ENCODE measurements at regions not wholly inside any gene's neighbourhood (a gene's known extent, or its start where the extent isn't known, plus 50 kb on each side); places are given as distances from the start of the nearest gene placed in this dataset.

DNA sequence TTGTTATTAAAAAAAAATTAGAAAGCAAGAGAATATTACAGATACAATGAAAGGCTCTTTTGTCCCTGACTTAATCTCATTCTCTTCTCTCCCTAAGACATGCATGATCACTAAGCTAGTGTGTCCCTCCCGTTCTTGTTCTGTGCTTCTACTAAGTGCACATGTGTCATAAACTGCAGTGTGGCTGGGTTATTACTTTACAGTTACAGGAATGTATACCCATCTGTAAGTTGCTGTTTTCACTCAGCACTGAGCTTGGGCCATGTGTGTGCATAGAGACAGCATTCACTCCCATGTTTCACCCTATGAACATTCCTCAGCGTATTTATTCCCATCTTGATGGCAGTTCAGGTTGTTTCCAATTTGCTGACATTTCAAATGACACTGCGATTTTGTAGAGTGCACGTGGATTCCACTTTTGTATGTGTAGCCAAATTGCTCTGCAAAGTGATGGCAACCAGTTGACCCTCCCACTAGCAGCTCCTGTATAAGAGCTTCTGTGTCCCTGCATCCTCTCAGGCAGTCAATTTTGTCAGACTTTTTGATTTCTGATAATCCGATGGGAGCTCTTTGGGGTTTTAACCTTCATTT lies 145.8 kb upstream of the UBE2E1 start:
- no peak overlapping the region for H3K4me3 Mint-ChIP-seq
- H3K27ac Mint-ChIP-seq (ENCODE audit: unreplicated experiment) = no peak overlapping the region
- TF ChIP-seq, protein P1, sequence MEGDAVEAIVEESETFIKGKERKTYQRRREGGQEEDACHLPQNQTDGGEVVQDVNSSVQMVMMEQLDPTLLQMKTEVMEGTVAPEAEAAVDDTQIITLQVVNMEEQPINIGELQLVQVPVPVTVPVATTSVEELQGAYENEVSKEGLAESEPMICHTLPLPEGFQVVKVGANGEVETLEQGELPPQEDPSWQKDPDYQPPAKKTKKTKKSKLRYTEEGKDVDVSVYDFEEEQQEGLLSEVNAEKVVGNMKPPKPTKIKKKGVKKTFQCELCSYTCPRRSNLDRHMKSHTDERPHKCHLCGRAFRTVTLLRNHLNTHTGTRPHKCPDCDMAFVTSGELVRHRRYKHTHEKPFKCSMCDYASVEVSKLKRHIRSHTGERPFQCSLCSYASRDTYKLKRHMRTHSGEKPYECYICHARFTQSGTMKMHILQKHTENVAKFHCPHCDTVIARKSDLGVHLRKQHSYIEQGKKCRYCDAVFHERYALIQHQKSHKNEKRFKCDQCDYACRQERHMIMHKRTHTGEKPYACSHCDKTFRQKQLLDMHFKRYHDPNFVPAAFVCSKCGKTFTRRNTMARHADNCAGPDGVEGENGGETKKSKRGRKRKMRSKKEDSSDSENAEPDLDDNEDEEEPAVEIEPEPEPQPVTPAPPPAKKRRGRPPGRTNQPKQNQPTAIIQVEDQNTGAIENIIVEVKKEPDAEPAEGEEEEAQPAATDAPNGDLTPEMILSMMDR (conservative IDR thresholded peaks at IDR 0.05) = no peak
- H3K36me3 Mint-ChIP-seq (ENCODE audit: low read depth) = peaks cover 4% of the 10 kb centered on the region
- no peaks in the 10 kb centered on the region for H3K27me3 Mint-ChIP-seq (ENCODE audit: low read depth)
- no peak for DNase-seq (ENCODE audit: low read depth, low spot score)
- H3K9me3 Mint-ChIP-seq = peaks cover 7% of the 10 kb centered on the region
- H3K4me1 Mint-ChIP-seq = peaks cover 22% of the 10 kb centered on the region

DNA sequence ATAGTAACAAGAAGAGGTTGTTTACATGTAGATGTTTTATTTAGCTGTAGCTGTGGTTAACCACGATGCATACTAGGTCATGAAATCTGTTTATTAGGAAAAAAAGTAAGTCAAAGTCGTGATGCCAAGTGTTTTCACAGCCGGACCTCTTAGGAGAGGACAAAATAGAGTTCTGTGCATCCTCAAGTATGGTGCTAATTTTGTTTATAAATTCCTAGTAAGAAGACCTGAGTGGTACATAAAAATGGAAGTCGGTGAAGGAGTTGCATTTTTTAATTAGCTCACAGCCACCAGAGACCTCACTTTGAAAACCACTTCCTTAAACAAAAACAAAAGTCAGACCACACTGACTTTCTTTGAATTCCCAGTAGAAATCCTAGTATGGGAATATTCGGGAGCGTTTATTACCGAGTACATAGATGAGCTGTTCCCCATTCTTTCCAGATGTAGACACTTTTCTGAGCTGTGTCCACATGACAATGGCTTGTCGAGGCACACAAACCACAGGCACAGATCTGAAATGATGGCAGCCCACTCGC lies 143.6 kb upstream of the UBE2E1 start:
- H3K27me3 Mint-ChIP-seq (ENCODE audit: low read depth) = no peaks in the 10 kb centered on the region
- H3K4me3 Mint-ChIP-seq = no peak overlapping the region
- TF ChIP-seq, protein P1 (conservative IDR thresholded peaks at IDR 0.05) = no peak
- H3K27ac Mint-ChIP-seq (ENCODE audit: unreplicated experiment) = no peak overlapping the region
- H3K4me1 Mint-ChIP-seq = peaks cover 22% of the 10 kb centered on the region
- no peak for DNase-seq (ENCODE audit: low read depth, low spot score)
- no peaks in the 10 kb centered on the region for H3K36me3 Mint-ChIP-seq (ENCODE audit: low read depth)
- H3K9me3 Mint-ChIP-seq = no peaks in the 10 kb centered on the region

DNA sequence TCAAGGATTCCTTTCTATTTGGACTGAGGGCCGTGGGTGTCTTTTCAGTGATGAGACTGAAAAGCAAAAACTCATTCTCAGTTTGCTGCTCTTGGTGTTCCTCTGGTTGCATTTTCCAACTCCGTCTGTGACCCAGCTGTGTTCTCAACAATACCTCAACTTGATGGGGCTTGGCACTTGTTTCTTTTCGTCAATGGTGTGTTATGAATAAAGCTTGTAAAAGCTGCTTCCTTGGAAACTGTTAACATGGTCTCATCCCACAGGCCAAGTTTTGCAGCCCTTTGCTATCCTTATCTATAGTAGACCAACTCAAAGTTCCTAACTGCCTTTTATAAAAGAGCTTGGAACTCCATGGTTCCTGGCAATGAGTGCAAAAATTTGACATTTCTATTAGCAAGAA lies 142.5 kb upstream of the UBE2E1 start:
- DNase-seq (ENCODE audit: low read depth, low spot score) = no peak
- H3K9me3 Mint-ChIP-seq = no peaks in the 10 kb centered on the region
- no peak overlapping the region for H3K4me3 Mint-ChIP-seq

DNA sequence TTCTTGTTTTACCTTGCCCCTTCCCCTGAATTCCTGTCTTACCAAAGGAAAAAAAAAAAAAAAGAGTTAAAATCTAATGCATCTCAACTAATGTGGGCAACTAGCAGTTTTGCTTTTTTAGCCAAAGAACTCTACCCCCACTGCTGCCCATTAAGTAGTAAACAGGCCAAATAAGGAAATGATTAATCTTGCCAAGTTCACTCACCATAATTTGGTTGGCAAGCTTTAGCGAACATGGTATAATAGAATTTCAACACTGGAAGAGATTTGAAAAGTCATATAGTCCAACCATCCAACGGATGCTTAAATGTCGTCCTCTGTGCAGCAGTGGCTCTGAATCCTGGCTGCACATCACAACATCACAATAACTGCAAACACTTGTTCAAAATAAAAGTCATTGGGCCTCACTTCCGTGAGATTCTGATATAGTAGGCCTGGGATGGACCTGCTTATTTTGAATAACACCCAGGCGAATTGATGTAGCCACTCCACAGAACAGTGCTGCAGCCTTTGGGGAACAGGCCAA lies 142.0 kb upstream of the UBE2E1 start:
- no peak overlapping the region for H3K4me3 Mint-ChIP-seq
- peaks cover 21% of the 10 kb centered on the region for H3K4me1 Mint-ChIP-seq
- H3K27me3 Mint-ChIP-seq (ENCODE audit: low read depth) = no peaks in the 10 kb centered on the region
- no peaks in the 10 kb centered on the region for H3K36me3 Mint-ChIP-seq (ENCODE audit: low read depth)
- TF ChIP-seq, protein P1 (conservative IDR thresholded peaks at IDR 0.05) = no peak
- DNase-seq (ENCODE audit: low read depth, low spot score) = no peak
- H3K9me3 Mint-ChIP-seq = no peaks in the 10 kb centered on the region
- no peak overlapping the region for H3K27ac Mint-ChIP-seq (ENCODE audit: unreplicated experiment)

More for the DNA sequence above, 142.5 kb upstream of the UBE2E1 start:
- TF ChIP-seq, protein P1 (conservative IDR thresholded peaks at IDR 0.05) = no peak
- H3K27me3 Mint-ChIP-seq (ENCODE audit: low read depth) = no peaks in the 10 kb centered on the region
- H3K36me3 Mint-ChIP-seq (ENCODE audit: low read depth) = no peaks in the 10 kb centered on the region
- H3K4me1 Mint-ChIP-seq = peaks cover 22% of the 10 kb centered on the region
- H3K27ac Mint-ChIP-seq (ENCODE audit: unreplicated experiment) = no peak overlapping the region

DNA sequence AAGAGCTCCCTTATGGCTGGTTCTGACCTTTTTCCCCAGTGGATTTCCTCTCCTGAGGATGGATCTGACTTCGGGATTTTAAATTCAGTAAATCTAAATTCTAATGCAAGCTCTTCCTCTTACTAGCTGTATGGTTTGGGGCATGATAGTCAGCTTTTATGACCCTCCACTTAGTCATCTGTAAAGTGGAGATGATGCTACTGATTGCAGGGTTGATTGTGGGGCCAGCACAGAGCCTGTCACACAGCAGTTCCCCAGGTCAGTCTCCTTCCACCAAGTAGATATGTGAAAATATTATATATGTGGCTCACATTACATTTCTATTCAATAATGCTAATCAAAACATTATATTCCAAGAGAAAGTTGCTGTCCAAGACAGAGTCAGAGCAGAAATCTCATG lies 141.3 kb upstream of the UBE2E1 start:
- Mint-ChIP-seq H3K4me3 (no peak overlapping the region), H3K27me3 (ENCODE audit: low read depth) (no peaks in the 10 kb centered on the region), H3K36me3 (ENCODE audit: low read depth) (no peaks in the 10 kb centered on the region), H3K27ac (ENCODE audit: unreplicated experiment) (no peak overlapping the region), H3K4me1 (peaks cover 16% of the 10 kb centered on the region), H3K9me3 (no peaks in the 10 kb centered on the region)
- TF ChIP-seq, protein P1 (conservative IDR thresholded peaks at IDR 0.05) = no peak
- no peak for DNase-seq (ENCODE audit: low read depth, low spot score)

All from neural crest cell (in vitro differentiated cells).